ENCODE measurements at regions not wholly inside any gene's neighbourhood (a gene's known extent, or its start where the extent isn't known, plus 50 kb on each side); places are given as distances from the start of the nearest gene placed in this dataset.

- Mint-ChIP-seq H3K27ac (no peak overlapping the region), H3K27me3 (peaks cover 0 to 18% of the 10 kb centered on the region in 2 donors), H3K4me1 (ENCODE audit: low read depth in 2 of 2) (no peaks in the 10 kb centered on the region), H3K36me3 (no peaks in the 10 kb centered on the region), H3K4me3 (no peak overlapping the region), H3K9me3 (no peaks in the 10 kb centered on the region)
- DNase-seq (ENCODE audit: low spot score) (no peak), ATAC-seq (no peak)
These were observed 246.9 kb upstream of the THRB start for GRCh38 chr3:24741506-24741905.

- H3K4me1 Mint-ChIP-seq (ENCODE audit: low read depth in 2 of 2) = no peaks in the 10 kb centered on the region
- no peak for ATAC-seq
These were observed 253.9 kb upstream of the THRB start for GRCh38 chr3:24748520-24748919.

GRCh38 chr3:24751020-24751419 lies 256.4 kb upstream of the THRB start:
- ATAC-seq (no peak), DNase-seq (ENCODE audit: low spot score) (no peak)
- Mint-ChIP-seq H3K4me1 (ENCODE audit: low read depth in 2 of 2) (no peaks in the 10 kb centered on the region), H3K27ac (no peak overlapping the region), H3K4me3 (no peak overlapping the region), H3K27me3 (peaks cover 9 to 21% of the 10 kb centered on the region in 2 donors), H3K36me3 (no peaks in the 10 kb centered on the region), H3K9me3 (peaks cover 3% of the 10 kb centered on the region)

More at GRCh38 chr3:24748520-24748919, 253.9 kb upstream of the THRB start:
- Mint-ChIP-seq H3K27ac (no peak overlapping the region), H3K36me3 (no peaks in the 10 kb centered on the region), H3K9me3 (peaks cover 3% of the 10 kb centered on the region), H3K4me3 (no peak overlapping the region), H3K27me3 (peaks cover 9 to 20% of the 10 kb centered on the region in 2 donors)
- no peak for DNase-seq (ENCODE audit: low spot score)

- Mint-ChIP-seq H3K9me3 (peaks cover 3% of the 10 kb centered on the region), H3K27me3 (peaks cover 7 to 14% of the 10 kb centered on the region in 2 donors), H3K4me3 (no peak overlapping the region), H3K4me1 (ENCODE audit: low read depth in 2 of 2) (no peaks in the 10 kb centered on the region), H3K36me3 (no peaks in the 10 kb centered on the region), H3K27ac (no peak overlapping the region)
- no peak for ATAC-seq
- DNase-seq (ENCODE audit: low spot score) = no peak
These were observed 261.6 kb upstream of the THRB start for GRCh38 chr3:24756101-24756888.

- Mint-ChIP-seq H3K4me1 (ENCODE audit: low read depth in 2 of 2) (no peaks in the 10 kb centered on the region), H3K4me3 (no peak overlapping the region), H3K36me3 (no peaks in the 10 kb centered on the region), H3K27ac (no peak overlapping the region), H3K27me3 (peaks cover 0 to 3% of the 10 kb centered on the region in 2 donors), H3K9me3 (no peaks in the 10 kb centered on the region)
- no peak for DNase-seq (ENCODE audit: low spot score)
- ATAC-seq = no peak
These were observed 268.7 kb upstream of the THRB start for GRCh38 chr3:24763393-24763792.

- DNase-seq (ENCODE audit: low spot score) = no peak
- Mint-ChIP-seq H3K27me3 (peaks cover 0 to 6% of the 10 kb centered on the region in 2 donors), H3K9me3 (no peaks in the 10 kb centered on the region)
These were observed 269.7 kb upstream of the THRB start for GRCh38 chr3:24764236-24764915.

GRCh38 chr3:24765399-24765798 lies 270.7 kb upstream of the THRB start:
- no peak overlapping the region for H3K27ac Mint-ChIP-seq
- no peaks in the 10 kb centered on the region for H3K36me3 Mint-ChIP-seq
- ATAC-seq (no peak), DNase-seq (ENCODE audit: low spot score) (no peak)
- H3K4me1 Mint-ChIP-seq (ENCODE audit: low read depth in 2 of 2) = no peaks in the 10 kb centered on the region
- H3K27me3 Mint-ChIP-seq = peaks cover 0 to 6% of the 10 kb centered on the region in 2 donors
- H3K9me3 Mint-ChIP-seq = no peaks in the 10 kb centered on the region
- no peak overlapping the region for H3K4me3 Mint-ChIP-seq

More at GRCh38 chr3:24764236-24764915, 269.7 kb upstream of the THRB start:
- H3K4me1 Mint-ChIP-seq (ENCODE audit: low read depth in 2 of 2) = no peaks in the 10 kb centered on the region
- no peak overlapping the region for H3K27ac Mint-ChIP-seq
- no peak for ATAC-seq
- no peaks in the 10 kb centered on the region for H3K36me3 Mint-ChIP-seq
- H3K4me3 Mint-ChIP-seq = no peak overlapping the region

- no peaks in the 10 kb centered on the region for H3K4me1 Mint-ChIP-seq (ENCODE audit: low read depth in 2 of 2)
- H3K9me3 Mint-ChIP-seq = no peaks in the 10 kb centered on the region
- H3K4me3 Mint-ChIP-seq = no peak overlapping the region
- ATAC-seq (no peak), DNase-seq (ENCODE audit: low spot score) (no peak)
- peaks cover 0 to 5% of the 10 kb centered on the region in 2 donors for H3K27me3 Mint-ChIP-seq
- no peak overlapping the region for H3K27ac Mint-ChIP-seq
- no peaks in the 10 kb centered on the region for H3K36me3 Mint-ChIP-seq
These were observed 275.3 kb upstream of the THRB start for GRCh38 chr3:24769918-24770317.

- no peak overlapping the region for H3K27ac Mint-ChIP-seq
- H3K9me3 Mint-ChIP-seq = no peaks in the 10 kb centered on the region
- DNase-seq (ENCODE audit: low spot score) (no peak), ATAC-seq (no peak)
- no peaks in the 10 kb centered on the region for H3K4me1 Mint-ChIP-seq (ENCODE audit: low read depth in 2 of 2)
- peaks cover 0 to 9% of the 10 kb centered on the region in 2 donors for H3K27me3 Mint-ChIP-seq
- H3K4me3 Mint-ChIP-seq = no peak overlapping the region
- no peaks in the 10 kb centered on the region for H3K36me3 Mint-ChIP-seq
These were observed 279.1 kb upstream of the THRB start for GRCh38 chr3:24773798-24774197.

GRCh38 chr3:24780991-24781390 lies 286.3 kb upstream of the THRB start:
- peaks cover 0 to 5% of the 10 kb centered on the region in 2 donors for H3K27me3 Mint-ChIP-seq
- H3K9me3 Mint-ChIP-seq = peaks cover 4% of the 10 kb centered on the region
- H3K4me1 Mint-ChIP-seq (ENCODE audit: low read depth in 2 of 2) = no peaks in the 10 kb centered on the region
- DNase-seq (ENCODE audit: low spot score) (no peak), ATAC-seq (no peak)
- no peak overlapping the region for H3K27ac Mint-ChIP-seq
- no peak overlapping the region for H3K4me3 Mint-ChIP-seq
- H3K36me3 Mint-ChIP-seq = peaks cover 16% of the 10 kb centered on the region

GRCh38 chr3:24781454-24781853 lies 286.8 kb upstream of the THRB start:
- Mint-ChIP-seq H3K4me1 (ENCODE audit: low read depth in 2 of 2) (no peaks in the 10 kb centered on the region), H3K27me3 (peaks cover 0 to 6% of the 10 kb centered on the region in 2 donors), H3K36me3 (peaks cover 16% of the 10 kb centered on the region), H3K27ac (no peak overlapping the region), H3K4me3 (no peak overlapping the region), H3K9me3 (peaks cover 4% of the 10 kb centered on the region)
- DNase-seq (ENCODE audit: low spot score) (no peak), ATAC-seq (no peak)

- H3K9me3 Mint-ChIP-seq = no peaks in the 10 kb centered on the region
- no peak for ATAC-seq
These were observed 299.2 kb upstream of the THRB start for GRCh38 chr3:24793896-24794295.

GRCh38 chr3:24802614-24803013 lies 308.0 kb upstream of the THRB start:
- DNase-seq (ENCODE audit: low spot score) (no peak), ATAC-seq (no peak)
- Mint-ChIP-seq H3K9me3 (no peaks in the 10 kb centered on the region), H3K27ac (no peak overlapping the region), H3K27me3 (peaks cover 0 to 5% of the 10 kb centered on the region in 2 donors), H3K36me3 (no peaks in the 10 kb centered on the region), H3K4me1 (ENCODE audit: low read depth in 2 of 2) (no peaks in the 10 kb centered on the region), H3K4me3 (no peak overlapping the region)

More at GRCh38 chr3:24793896-24794295, 299.2 kb upstream of the THRB start:
- H3K4me3 Mint-ChIP-seq = no peak overlapping the region
- H3K4me1 Mint-ChIP-seq (ENCODE audit: low read depth in 2 of 2) = no peaks in the 10 kb centered on the region
- no peaks in the 10 kb centered on the region for H3K36me3 Mint-ChIP-seq
- no peak for DNase-seq (ENCODE audit: low spot score)
- no peak overlapping the region for H3K27ac Mint-ChIP-seq
- peaks cover 0 to 4% of the 10 kb centered on the region in 2 donors for H3K27me3 Mint-ChIP-seq

- ATAC-seq = no peak
These were observed 309.4 kb upstream of the THRB start for GRCh38 chr3:24804095-24804494.

More at GRCh38 chr3:24804095-24804494, 309.4 kb upstream of the THRB start:
- no peak for DNase-seq (ENCODE audit: low spot score)
- Mint-ChIP-seq H3K27me3 (peaks cover 0 to 5% of the 10 kb centered on the region in 2 donors), H3K4me1 (ENCODE audit: low read depth in 2 of 2) (no peaks in the 10 kb centered on the region), H3K27ac (no peak overlapping the region), H3K36me3 (no peaks in the 10 kb centered on the region), H3K4me3 (no peak overlapping the region), H3K9me3 (peaks cover 2% of the 10 kb centered on the region)

All from natural killer cell treated with Interleukin-12 subunit alpha and Interleukin-12 subunit beta and Interleukin-15 and Interleukin-18, amount 100 ng/mL, for 72 hours (primary cell).